ENCODE measurements at regions not wholly inside any gene's neighbourhood (a gene's known extent, or its start where the extent isn't known, plus 50 kb on each side); places are given as distances from the start of the nearest gene placed in this dataset.

DNA sequence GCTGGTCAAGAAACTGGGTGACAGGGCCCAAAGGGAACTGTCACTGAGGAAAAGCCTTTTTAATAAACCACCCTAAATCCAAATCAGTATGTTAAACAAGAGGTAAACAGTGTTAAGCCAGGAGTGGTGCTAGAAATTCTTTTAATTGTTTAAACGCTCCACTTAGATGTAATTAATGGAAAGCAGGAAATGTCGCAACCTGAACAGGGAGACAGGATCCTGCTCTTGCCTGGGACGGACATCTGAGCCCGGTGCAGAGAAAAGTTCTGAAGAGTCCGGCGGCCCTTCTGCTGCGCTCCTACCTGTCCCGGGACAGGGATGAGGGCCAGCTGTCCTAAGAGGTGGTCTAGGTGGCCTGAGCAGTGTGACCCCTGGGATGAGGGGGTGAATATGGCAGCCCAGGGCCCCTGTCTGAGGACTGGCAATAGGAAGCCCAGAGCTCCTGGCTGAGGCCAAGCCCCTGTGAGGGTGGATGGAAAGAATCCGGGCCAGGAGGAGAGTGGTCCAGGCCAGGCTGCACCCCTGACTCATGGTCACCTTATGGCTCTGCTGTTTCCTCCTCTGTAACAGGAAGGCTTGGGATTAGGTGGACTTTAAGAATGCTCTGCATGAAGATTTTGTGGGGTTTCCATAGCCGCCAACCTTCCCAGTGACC lies 112.8 kb upstream of the GJB6 start:
- H3K4me3 ChIP-seq (ENCODE audit: low read length): no peak overlapping the region
- DNase-seq: no peak
- no peaks in the 10 kb centered on the region for H3K27me3 ChIP-seq (replicated peaks; ENCODE audit: insufficient read depth, low read length)
- no peaks in the 10 kb centered on the region for H3K79me2 ChIP-seq (ENCODE audit: low read length)
- no peaks in the 10 kb centered on the region for H3K9me2 ChIP-seq (replicated peaks; ENCODE audit: insufficient read depth, low read length)
- H3F3A ChIP-seq (ENCODE audit: insufficient read depth, low read length): no peaks in the 10 kb centered on the region
- no peaks in the 10 kb centered on the region for H3K9me3 ChIP-seq (replicated peaks; ENCODE audit: insufficient read depth, low read length)
- H3K9ac ChIP-seq (ENCODE audit: low read length): no peak overlapping the region
- H4K20me1 ChIP-seq (ENCODE audit: insufficient read depth, low read length): no peaks in the 10 kb centered on the region
- H3K4me1 ChIP-seq (ENCODE audit: low read length): no peaks in the 10 kb centered on the region
- no peak overlapping the region for H2AFZ ChIP-seq (ENCODE audit: low read length)
- H3K27ac ChIP-seq (ENCODE audit: low read length): no peak overlapping the region
- H3K36me3 ChIP-seq (replicated peaks; ENCODE audit: insufficient read depth, low read length): no peaks in the 10 kb centered on the region
- TF ChIP-seq EZH2 (optimal IDR thresholded peaks at IDR 0.05; ENCODE audit: low read depth, low read length) (no peak), CTCF (IDR thresholded peaks at IDR 0.05; ENCODE audit: low read length) (no peak), EZH2phosphoT487 (IDR thresholded peaks at IDR 0.05; ENCODE audit: low read length) (no peak)
- H3K4me2 ChIP-seq (ENCODE audit: low read depth, low read length): no peak overlapping the region

DNA sequence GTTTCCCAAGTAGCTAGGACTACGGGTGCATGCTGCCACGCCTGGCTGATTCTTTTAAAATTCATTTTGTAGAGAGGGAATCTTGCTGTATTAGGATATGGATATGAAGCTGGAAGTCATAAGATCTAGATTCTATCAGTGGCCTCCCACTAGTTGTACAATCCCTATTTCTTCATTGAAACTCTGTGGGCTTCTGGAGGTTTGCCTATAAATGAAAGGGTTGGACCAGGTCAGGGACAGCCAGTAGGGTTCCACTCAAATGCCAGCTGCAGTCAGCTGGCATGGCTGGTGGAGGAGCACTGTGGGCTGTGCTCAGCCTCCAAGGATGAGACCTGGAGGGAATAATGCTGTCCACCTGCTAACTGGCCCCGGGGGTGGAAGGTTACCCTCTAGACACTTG lies 110.2 kb upstream of the GJB6 start:
- H3K9me3 ChIP-seq (replicated peaks; ENCODE audit: insufficient read depth, low read length): no peaks in the 10 kb centered on the region
- no peak for DNase-seq
- H3K9ac ChIP-seq (ENCODE audit: low read length): no peak overlapping the region
- H2AFZ ChIP-seq (ENCODE audit: low read length): no peak overlapping the region
- H3K4me1 ChIP-seq (ENCODE audit: low read length): no peaks in the 10 kb centered on the region
- H3K9me2 ChIP-seq (replicated peaks; ENCODE audit: insufficient read depth, low read length): no peaks in the 10 kb centered on the region
- no peaks in the 10 kb centered on the region for H3K36me3 ChIP-seq (replicated peaks; ENCODE audit: insufficient read depth, low read length)
- no peaks in the 10 kb centered on the region for H3F3A ChIP-seq (ENCODE audit: insufficient read depth, low read length)
- no peaks in the 10 kb centered on the region for H3K79me2 ChIP-seq (ENCODE audit: low read length)
- no peak overlapping the region for H3K4me2 ChIP-seq (ENCODE audit: low read depth, low read length)
- no peak overlapping the region for H3K27ac ChIP-seq (ENCODE audit: low read length)
- H3K27me3 ChIP-seq (replicated peaks; ENCODE audit: insufficient read depth, low read length): no peaks in the 10 kb centered on the region
- no peak for TF ChIP-seq EZH2phosphoT487 (IDR thresholded peaks at IDR 0.05; ENCODE audit: low read length)
- TF ChIP-seq EZH2 (optimal IDR thresholded peaks at IDR 0.05; ENCODE audit: low read depth, low read length): no peak
- TF ChIP-seq CTCF (IDR thresholded peaks at IDR 0.05; ENCODE audit: low read length): no peak
- H4K20me1 ChIP-seq (ENCODE audit: insufficient read depth, low read length): no peaks in the 10 kb centered on the region
- no peak overlapping the region for H3K4me3 ChIP-seq (ENCODE audit: low read length)

- Histone ChIP-seq H3K79me2 (ENCODE audit: low read length) (no peaks in the 10 kb centered on the region), H3K27ac (ENCODE audit: low read length) (no peak overlapping the region), H3K9ac (ENCODE audit: low read length) (no peak overlapping the region), H2AFZ (ENCODE audit: low read length) (no peak overlapping the region), H3K9me3 (replicated peaks; ENCODE audit: insufficient read depth, low read length) (no peaks in the 10 kb centered on the region), H3K4me3 (ENCODE audit: low read length) (no peak overlapping the region), H3K36me3 (replicated peaks; ENCODE audit: insufficient read depth, low read length) (no peaks in the 10 kb centered on the region), H3F3A (ENCODE audit: insufficient read depth, low read length) (no peaks in the 10 kb centered on the region), H4K20me1 (ENCODE audit: insufficient read depth, low read length) (no peaks in the 10 kb centered on the region), H3K4me1 (ENCODE audit: low read length) (no peaks in the 10 kb centered on the region), H3K9me2 (replicated peaks; ENCODE audit: insufficient read depth, low read length) (no peaks in the 10 kb centered on the region), H3K4me2 (ENCODE audit: low read depth, low read length) (no peak overlapping the region), H3K27me3 (replicated peaks; ENCODE audit: insufficient read depth, low read length) (no peaks in the 10 kb centered on the region)
- no peak for DNase-seq
- TF ChIP-seq CTCF (IDR thresholded peaks at IDR 0.05; ENCODE audit: low read length): no peak
- TF ChIP-seq EZH2phosphoT487 (IDR thresholded peaks at IDR 0.05; ENCODE audit: low read length): no peak
- TF ChIP-seq EZH2 (optimal IDR thresholded peaks at IDR 0.05; ENCODE audit: low read depth, low read length): no peak
Measured at GRCh38 chr13:20340759-20341171, 108.6 kb upstream of the GJB6 start.
